Upper lobe of left lung (tissue), 4 donors: ENCODE measurements at regions not wholly inside any gene's neighbourhood (a gene's known extent, or its start where the extent isn't known, plus 50 kb on each side); places are given as distances from the start of the nearest gene placed in this dataset.

ENCODE experiments used
- POLR2A ChIP-seq, 4 donors: fragments of 450-650 bp; IDR thresholded peaks; one replicate each; pipeline ENCODE4 v1.5.1; 2016 to 2017; ENCODE audit warnings: antibody characterized with exemption in 4 of 4, mild to moderate bottlenecking in 2 of 4
- TF ChIP-seq, protein P1 (sequence below), 6 experiments: fragments of 450-650 bp in 4 of 6; fragments of 200-600 bp in 2 of 6; sonication (generic) in 2 of 6; IDR thresholded peaks; one replicate each; pipeline ENCODE4 v1.5.1; 2016 to 2019; ENCODE audit warnings: antibody characterized with exemption in 6 of 6

DNA sequence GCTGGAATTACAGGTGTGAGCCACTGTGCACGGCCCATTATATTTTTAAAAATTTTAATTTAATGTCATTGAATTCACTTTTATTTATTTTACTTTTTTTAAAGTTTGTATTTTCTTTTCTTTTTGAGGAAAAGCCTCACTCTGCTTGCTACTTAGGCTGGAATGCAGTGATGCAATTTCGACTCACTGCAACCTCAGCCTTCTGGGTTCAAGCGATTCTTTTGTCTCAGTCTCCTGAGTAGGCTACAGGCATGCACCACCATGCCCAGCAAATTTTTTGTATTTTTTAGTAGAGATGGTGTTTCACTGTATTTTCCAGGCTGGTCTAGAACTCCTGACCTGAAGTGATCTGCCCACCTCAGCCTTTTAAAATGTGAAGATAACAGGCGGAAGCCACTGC is 277.5 kb upstream of the HSFY2 start:
- TF ChIP-seq POLR2A (IDR thresholded peaks at IDR 0.05) = no peak
- TF ChIP-seq, protein P1, sequence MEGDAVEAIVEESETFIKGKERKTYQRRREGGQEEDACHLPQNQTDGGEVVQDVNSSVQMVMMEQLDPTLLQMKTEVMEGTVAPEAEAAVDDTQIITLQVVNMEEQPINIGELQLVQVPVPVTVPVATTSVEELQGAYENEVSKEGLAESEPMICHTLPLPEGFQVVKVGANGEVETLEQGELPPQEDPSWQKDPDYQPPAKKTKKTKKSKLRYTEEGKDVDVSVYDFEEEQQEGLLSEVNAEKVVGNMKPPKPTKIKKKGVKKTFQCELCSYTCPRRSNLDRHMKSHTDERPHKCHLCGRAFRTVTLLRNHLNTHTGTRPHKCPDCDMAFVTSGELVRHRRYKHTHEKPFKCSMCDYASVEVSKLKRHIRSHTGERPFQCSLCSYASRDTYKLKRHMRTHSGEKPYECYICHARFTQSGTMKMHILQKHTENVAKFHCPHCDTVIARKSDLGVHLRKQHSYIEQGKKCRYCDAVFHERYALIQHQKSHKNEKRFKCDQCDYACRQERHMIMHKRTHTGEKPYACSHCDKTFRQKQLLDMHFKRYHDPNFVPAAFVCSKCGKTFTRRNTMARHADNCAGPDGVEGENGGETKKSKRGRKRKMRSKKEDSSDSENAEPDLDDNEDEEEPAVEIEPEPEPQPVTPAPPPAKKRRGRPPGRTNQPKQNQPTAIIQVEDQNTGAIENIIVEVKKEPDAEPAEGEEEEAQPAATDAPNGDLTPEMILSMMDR (IDR thresholded peaks at IDR 0.05) = no peak
